A549 (cell line): ENCODE measurements at regions not wholly inside any gene's neighbourhood (a gene's known extent, or its start where the extent isn't known, plus 50 kb on each side); places are given as distances from the start of the nearest gene placed in this dataset.

Experiments
- ATAC-seq, 2 experiments: fragments of 200-7000 bp in 1 of 2; fragments of >200 bp in 1 of 2; cut with Nextera tagmentation in 1 of 2; cut with Tn5 transposase in 1 of 2; 3 replicates each; pipeline versions ENCODE4 v1.8.0 to v1.9.1; 2018 to 2020; ENCODE audit warnings: mild to moderate bottlenecking in 1 of 2, moderate library complexity in 1 of 2
- CTCF ChIA-PET: fragments of 300-600 bp; sonication (Branson Sonifier 250); formaldehyde crosslinking; extraction: SDS; loops from one replicate; lab custom pipeline; 2021; ENCODE audit warnings: antibody characterized with exemption, inconsistent platforms; lab: Yijun Ruan, JAX
- POLR2A ChIA-PET: fragments of 350-600 bp; formaldehyde crosslinking; extraction: SDS; loops from one replicate; lab custom pipeline; 2021; ENCODE audit warnings: antibody characterized with exemption, inconsistent platforms; lab: Yijun Ruan, JAX
- DNase-seq, 2 experiments: peaks; one replicate each; pipeline versions ENCODE4 v3.0.0 to v3.0.0-alpha.2; 2011 to 2016; ENCODE audit warnings: low read depth in 1 of 2, low spot score in 1 of 2
- FAIRE-seq: peaks from 2 replicates; lab custom pipeline; 2011; peaks lifted over from hg19 to GRCh38; lab: Jason Lieb, UNC
- H3K27ac ChIP-seq, 2 experiments: fragments of >200 bp; sonication (Bioruptor Twin); formaldehyde crosslinking; 3 replicates each; pipeline ENCODE4 v1.5.1; 2016 to 2017
- H3K4me1 ChIP-seq: fragments of >200 bp; sonication (Bioruptor Twin); formaldehyde crosslinking; 3 replicates; pipeline ENCODE4 v1.6.1; 2016
- H3K4me2 ChIP-seq: fragments of >200 bp; sonication (Bioruptor Twin); formaldehyde crosslinking; 3 replicates; pipeline ENCODE4 v1.6.1; 2016
- H3K4me3 ChIP-seq: fragments of >200 bp; sonication (Bioruptor Twin); formaldehyde crosslinking; 3 replicates; pipeline ENCODE4 v1.5.1; 2016
- H3K9me3 ChIP-seq: fragments of >200 bp; sonication (Bioruptor Twin); formaldehyde crosslinking; 3 replicates; pipeline ENCODE4 v1.6.1; 2016
- CEBPB ChIP-seq, 2 experiments: fragments of >200 bp in 1 of 2; sonication (Bioruptor Twin) in 1 of 2; formaldehyde crosslinking in 1 of 2; IDR thresholded peaks; 2 replicates each; pipeline ENCODE4 v1.6.1; 2012 to 2016
- FOXS1 ChIP-seq: fragments of 250-450 bp; sonication (Bioruptor Pico); IDR thresholded peaks from 2 replicates; pipeline ENCODE4 v1.5.0; 2020; ENCODE audit warnings: mild to moderate bottlenecking, moderate library complexity
- HDAC2 ChIP-seq: fragments of 200-600 bp; sonication (generic); IDR thresholded peaks from 2 replicates; pipeline ENCODE4 v1.6.1; 2016
- HOXA7 ChIP-seq: fragments of 250-450 bp; sonication (Bioruptor Pico); IDR thresholded peaks from 2 replicates; pipeline ENCODE4 v1.5.0; 2020; ENCODE audit warnings: mild to moderate bottlenecking, moderate library complexity
- HOXB13 ChIP-seq: fragments of 250-450 bp; sonication (Bioruptor Pico); IDR thresholded peaks from 2 replicates; pipeline ENCODE4 v1.5.0; 2020; ENCODE audit warnings: low read depth, mild to moderate bottlenecking, moderate library complexity
- JUNB ChIP-seq: fragments of >200 bp; sonication (Bioruptor Twin); formaldehyde crosslinking; IDR thresholded peaks from 2 replicates; pipeline ENCODE4 v1.6.1; 2016
- KDM5A ChIP-seq: fragments of 200-600 bp; sonication (generic); IDR thresholded peaks from 2 replicates; pipeline ENCODE4 v1.6.1; 2016; ENCODE audit warnings: antibody characterized with exemption, mild to moderate bottlenecking
- MAFK ChIP-seq: fragments of 450-650 bp; IDR thresholded peaks from 2 replicates; pipeline ENCODE4 v1.6.1; 2014; ENCODE audit not compliant: partially characterized antibody
- MAZ ChIP-seq: fragments of 150-350 bp; IDR thresholded peaks from 2 replicates; pipeline ENCODE4 v1.6.1; 2014; ENCODE audit warnings: antibody characterized with exemption, low read depth, low read length, borderline replicate concordance
- NFE2L2 ChIP-seq: fragments of 150-350 bp; conservative IDR thresholded peaks from 2 replicates; pipeline ENCODE4 v1.6.1; 2014; ENCODE audit warnings: low read length
- NPAS2 ChIP-seq: fragments of 250-450 bp; sonication (Bioruptor Pico); IDR thresholded peaks from 2 replicates; pipeline ENCODE4 v1.8.0; 2022; ENCODE audit warnings: mild to moderate bottlenecking, moderate library complexity, borderline replicate concordance
- POLR2A ChIP-seq: IDR thresholded peaks from 2 replicates; pipeline ENCODE4 v1.6.1; 2012; ENCODE audit warnings: mild to moderate bottlenecking, low read length
- RCOR1 ChIP-seq: fragments of 150-350 bp; IDR thresholded peaks from 2 replicates; pipeline ENCODE4 v1.6.1; 2014; ENCODE audit warnings: antibody characterized with exemption, low read length, low read depth
- REST ChIP-seq: fragments of 200-600 bp; sonication (generic); IDR thresholded peaks from 2 replicates; pipeline ENCODE4 v1.6.1; 2016; ENCODE audit warnings: antibody characterized with exemption, mild to moderate bottlenecking, moderate library complexity
- TP53 ChIP-seq: fragments of 250-450 bp; sonication (Bioruptor Pico); IDR thresholded peaks from 2 replicates; pipeline ENCODE4 v1.5.0; 2021; ENCODE audit warnings: mild to moderate bottlenecking, moderate library complexity
- ZFP36 ChIP-seq: fragments of 450-650 bp; IDR thresholded peaks from 2 replicates; pipeline ENCODE4 v1.6.1; 2014; ENCODE audit warnings: borderline replicate concordance; ENCODE audit not compliant: partially characterized antibody
- ZNF302 ChIP-seq: fragments of 250-450 bp; sonication (Bioruptor Pico); IDR thresholded peaks from 2 replicates; pipeline ENCODE4 v1.9.0; 2021; ENCODE audit warnings: inconsistent platforms, mild to moderate bottlenecking, moderate library complexity
- ZSCAN20 ChIP-seq: fragments of 250-450 bp; sonication (Bioruptor Pico); IDR thresholded peaks from 2 replicates; pipeline ENCODE4 v1.8.0; 2022; ENCODE audit warnings: mild to moderate bottlenecking, moderate library complexity
- WGBS: methylation state at CpG from one replicate; pipeline ENCODE4 v1.1.6; 2017; ENCODE audit errors: missing lambda C conversion rate; 5-methylcytosine and 5-hydroxymethylcytosine counted together
- TF ChIP-seq, protein P1 (sequence below): fragments of 250-450 bp; sonication (Bioruptor Pico); IDR thresholded peaks from 2 replicates; pipeline ENCODE4 v1.5.0; 2021; ENCODE audit warnings: mild to moderate bottlenecking, moderate library complexity, borderline replicate concordance

DNA sequence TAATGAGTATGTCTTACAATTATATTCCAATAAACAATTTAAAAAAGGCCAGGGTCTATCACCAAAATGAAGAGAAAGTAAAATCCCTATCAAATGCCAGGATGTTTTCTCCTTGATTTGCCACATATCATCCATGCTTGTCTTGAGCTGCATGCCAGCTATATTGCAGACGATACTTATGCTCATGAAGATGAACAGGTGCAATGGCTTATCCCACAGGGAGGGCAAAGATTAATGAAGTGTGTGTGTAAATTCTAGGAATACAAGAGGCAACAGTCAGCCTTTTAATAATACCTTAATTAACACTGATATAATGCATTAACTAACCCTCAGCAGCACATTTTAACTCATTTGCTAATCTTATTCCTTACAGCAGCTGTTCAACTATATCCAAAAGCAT is 850.5 kb downstream of the KCNA4 start:
- DNase-seq (no peak), FAIRE-seq (no peak), ATAC-seq (no peak)
- WGBS, result 86% methylated on average over 1 of the region's 1 CpG
- Histone ChIP-seq H3K4me3 (no peak overlapping the region), H3K4me2 (no peak overlapping the region), H3K9me3 (peaks cover 15% of the 10 kb centered on the region), H3K4me1 (0 out of 3 replicates have a peak, but pooled peaks cover 4% of the 10 kb centered on the region), H3K27ac (no peak overlapping the region)
- POLR2A ChIA-PET, result no interaction called here
- TF ChIP-seq TP53 (CRISPR knock-in tag) (no peak), ZNF302 (no peak), ZSCAN20 (no peak), FOXS1 (CRISPR knock-in tag) (no peak), ZFP36 (no peak), RCOR1 (no peak)
- TF ChIP-seq, protein P1, sequence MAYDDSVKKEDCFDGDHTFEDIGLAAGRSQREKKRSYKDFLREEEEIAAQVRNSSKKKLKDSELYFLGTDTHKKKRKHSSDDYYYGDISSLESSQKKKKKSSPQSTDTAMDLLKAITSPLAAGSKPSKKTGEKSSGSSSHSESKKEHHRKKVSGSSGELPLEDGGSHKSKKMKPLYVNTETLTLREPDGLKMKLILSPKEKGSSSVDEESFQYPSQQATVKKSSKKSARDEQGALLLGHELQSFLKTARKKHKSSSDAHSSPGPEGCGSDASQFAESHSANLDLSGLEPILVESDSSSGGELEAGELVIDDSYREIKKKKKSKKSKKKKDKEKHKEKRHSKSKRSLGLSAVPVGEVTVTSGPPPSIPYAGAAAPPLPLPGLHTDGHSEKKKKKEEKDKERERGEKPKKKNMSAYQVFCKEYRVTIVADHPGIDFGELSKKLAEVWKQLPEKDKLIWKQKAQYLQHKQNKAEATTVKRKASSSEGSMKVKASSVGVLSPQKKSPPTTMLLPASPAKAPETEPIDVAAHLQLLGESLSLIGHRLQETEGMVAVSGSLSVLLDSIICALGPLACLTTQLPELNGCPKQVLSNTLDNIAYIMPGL (CRISPR knock-in tag), result no peak
- CTCF ChIA-PET, result interaction anchor here (1.1 kb wide), 1 partner anchor 163 kb away, joined by 4 read pairs; no protein-coding TSS in a partner anchor

DNA sequence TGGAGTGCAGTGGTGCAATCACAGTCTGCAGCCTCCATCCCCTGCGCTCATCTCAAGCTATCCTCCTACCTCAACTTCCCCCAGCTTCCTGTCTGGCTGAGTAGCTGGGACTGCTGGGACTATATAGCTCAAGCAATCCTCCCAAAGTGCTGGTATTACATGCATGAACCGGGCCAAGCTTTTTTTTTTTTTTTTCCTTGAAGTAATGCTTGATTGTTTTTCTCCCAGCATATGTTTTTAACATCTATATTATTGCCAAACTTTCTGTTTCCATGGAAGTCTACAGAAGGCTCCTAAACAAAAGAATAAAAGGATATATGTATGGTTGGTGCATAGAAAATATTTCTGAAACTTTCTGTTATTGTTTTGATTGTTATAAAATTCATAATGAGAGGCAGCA is 853.6 kb downstream of the KCNA4 start:
- Histone ChIP-seq H3K4me1 (0 out of 3 replicates have a peak, but pooled peaks cover 3% of the 10 kb centered on the region), H3K4me2 (no peak overlapping the region), H3K9me3 (peaks cover 27% of the 10 kb centered on the region), H3K4me3 (no peak overlapping the region), H3K27ac (no peak overlapping the region)
- 66% methylated on average over 2 of the region's 2 CpGs for WGBS
- ChIA-PET CTCF (no interaction called here), POLR2A (interaction anchor here (0.7 kb wide), 1 partner anchor 1464 kb away, joined by 6 read pairs; no protein-coding TSS in a partner anchor)
- TF ChIP-seq REST (no peak), KDM5A (no peak), POLR2A (no peak), JUNB (no peak), NFE2L2 (no peak), HOXA7 (CRISPR knock-in tag) (no peak), HDAC2 (no peak), MAFK (no peak), MAZ (no peak), ZNF302 (no peak), HOXB13 (CRISPR knock-in tag) (no peak)
- peak; percentile 32 for FAIRE-seq
- ATAC-seq, result no peak
- no peak for DNase-seq

GRCh38 chr11:29162491-29162890 is 854.3 kb downstream of the KCNA4 start:
- WGBS, result 87% methylated on average over 2 of the region's 2 CpGs
- DNase-seq (no peak), ATAC-seq (no peak), FAIRE-seq (no peak)
- TF ChIP-seq NPAS2 (CRISPR knock-in tag) (no peak), CEBPB (IDR thresholded peaks at IDR 0.05) (peak in 1 of 2 experiments; percentile 48; a peak in 2 of 4 replicates)
- Histone ChIP-seq H3K9me3 (peaks cover 28% of the 10 kb centered on the region), H3K4me1 (no peaks in the 10 kb centered on the region), H3K4me3 (no peak overlapping the region), H3K4me2 (no peak overlapping the region), H3K27ac (peak overlapping the region in 1 of 2 experiments; percentile 38; a peak in 1 of 6 replicates)
- POLR2A ChIA-PET, result interaction anchor here (0.7 kb wide), 1 partner anchor 1463 kb away, joined by 6 read pairs; no protein-coding TSS in a partner anchor
- CTCF ChIA-PET, result no interaction called here
